HFF-Myc (cell line): ENCODE measurements at regions not wholly inside any gene's neighbourhood (a gene's known extent, or its start where the extent isn't known, plus 50 kb on each side); places are given as distances from the start of the nearest gene placed in this dataset.

Source experiments
- DNase-seq: peaks from one replicate; pipeline ENCODE4 v3.0.0-alpha.2; 2011; ENCODE audit warnings: low read depth; ENCODE audit errors: extremely low read depth
- H3K4me3 ChIP-seq: replicated peaks from 2 replicates; pipeline ENCODE4 v1.5.1; 2011; ENCODE audit warnings: low read depth, mild to moderate bottlenecking, control low read depth, low read length
- CTCF ChIP-seq: IDR thresholded peaks from 2 replicates; pipeline ENCODE4 v1.5.1; 2012; ENCODE audit warnings: mild to moderate bottlenecking, low read depth, low read length, control low read depth; ENCODE audit errors: missing control alignments

GRCh38 chr20:61168605-61169004 is 83.5 kb upstream of the CDH4 start:
- H3K4me3 ChIP-seq = no peak overlapping the region
- no peak for TF ChIP-seq CTCF
- no peak for DNase-seq

- no peak overlapping the region for H3K4me3 ChIP-seq
- no peak for TF ChIP-seq CTCF
- DNase-seq = no peak
Observed at GRCh38 chr20:61169874-61170273, 82.2 kb upstream of the CDH4 start.

GRCh38 chr20:61170496-61171320 is 81.4 kb upstream of the CDH4 start:
- no peak overlapping the region for H3K4me3 ChIP-seq
- no peak for DNase-seq
- TF ChIP-seq CTCF = no peak

GRCh38 chr20:61173267-61173666 is 78.8 kb upstream of the CDH4 start:
- H3K4me3 ChIP-seq = no peak overlapping the region
- TF ChIP-seq CTCF = no peak
- no peak for DNase-seq

GRCh38 chr20:61173961-61174725 is 77.9 kb upstream of the CDH4 start:
- DNase-seq = no peak
- H3K4me3 ChIP-seq = no peak overlapping the region
- TF ChIP-seq CTCF = no peak

GRCh38 chr20:61176874-61177273 is 75.2 kb upstream of the CDH4 start:
- no peak for TF ChIP-seq CTCF
- no peak overlapping the region for H3K4me3 ChIP-seq

More at GRCh38 chr20:61176874-61177273, 75.2 kb upstream of the CDH4 start:
- no peak for DNase-seq
